Stimulated activated naive CD8-positive, alpha-beta T cell treated with anti-CD3 and anti-CD28 coated beads, Interleukin-15, amount 100 ng/mL, for 72 hours (primary cell): ENCODE measurements at regions not wholly inside any gene's neighbourhood (a gene's known extent, or its start where the extent isn't known, plus 50 kb on each side); places are given as distances from the start of the nearest gene placed in this dataset.
"Not testable (repeated sequence)": the region's sequence is repeated elsewhere in the genome, so short reads cannot be mapped to it uniquely, and the experiment has no call there.

Experiments used
- ATAC-seq: fragments of 150-1000 bp; cut with Tn5 transposase; 2 replicates; pipeline ENCODE4 v1.10.0; 2021; ENCODE audit warnings: mild to moderate bottlenecking, moderate library complexity
- DNase-seq, 2 donors: peaks; one replicate each; pipeline ENCODE4 v3.0.0; 2021 to 2022
- H3K27ac Mint-ChIP-seq, 2 donors: one replicate each; pipeline ENCODE4 v1.8.0; 2022; ENCODE audit warnings: mild to moderate bottlenecking in 2 of 2, mixed read lengths in 2 of 2, moderate library complexity in 2 of 2
- H3K27me3 Mint-ChIP-seq: one replicate; pipeline ENCODE4 v1.8.0; 2022; ENCODE audit warnings: mixed read lengths
- H3K4me1 Mint-ChIP-seq: one replicate; pipeline ENCODE4 v1.8.0; 2022; ENCODE audit warnings: mild to moderate bottlenecking, mixed read lengths
- H3K4me3 Mint-ChIP-seq, 2 donors: one replicate each; pipeline ENCODE4 v1.8.0; 2022; ENCODE audit warnings: mild to moderate bottlenecking in 2 of 2, mixed read lengths in 2 of 2, moderate library complexity in 1 of 2
- H3K9me3 Mint-ChIP-seq, 2 donors: one replicate each; pipeline ENCODE4 v1.8.0; 2022; ENCODE audit warnings: mixed read lengths in 2 of 2

DNA sequence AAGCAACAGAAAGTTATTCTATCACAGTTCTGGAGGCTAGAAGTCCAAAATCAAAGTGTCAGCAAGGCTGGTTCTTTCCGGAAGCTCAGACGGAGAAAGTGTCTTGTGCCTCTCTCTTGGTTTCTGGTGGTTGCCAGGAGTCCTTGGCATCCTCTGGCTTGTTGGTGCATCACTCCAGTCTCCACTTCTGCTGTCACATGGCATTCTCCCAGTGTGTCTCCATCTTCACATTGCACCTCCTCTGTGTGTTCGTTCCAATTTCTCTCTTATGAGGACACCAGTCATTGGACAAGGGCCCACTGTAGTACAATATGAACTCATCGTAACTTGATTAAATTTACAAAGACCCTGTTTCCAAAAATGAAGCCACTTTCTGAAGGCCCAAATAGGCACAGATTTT lies 175.4 kb upstream of the ATP5MC3 start:
- H3K4me3 Mint-ChIP-seq = no peak overlapping the region
- no peaks in the 10 kb centered on the region for H3K4me1 Mint-ChIP-seq
- H3K27ac Mint-ChIP-seq = no peak overlapping the region
- H3K9me3 Mint-ChIP-seq = no peaks in the 10 kb centered on the region
- no peak for ATAC-seq
- H3K27me3 Mint-ChIP-seq = peaks cover 26% of the 10 kb centered on the region
- DNase-seq = no peak

DNA sequence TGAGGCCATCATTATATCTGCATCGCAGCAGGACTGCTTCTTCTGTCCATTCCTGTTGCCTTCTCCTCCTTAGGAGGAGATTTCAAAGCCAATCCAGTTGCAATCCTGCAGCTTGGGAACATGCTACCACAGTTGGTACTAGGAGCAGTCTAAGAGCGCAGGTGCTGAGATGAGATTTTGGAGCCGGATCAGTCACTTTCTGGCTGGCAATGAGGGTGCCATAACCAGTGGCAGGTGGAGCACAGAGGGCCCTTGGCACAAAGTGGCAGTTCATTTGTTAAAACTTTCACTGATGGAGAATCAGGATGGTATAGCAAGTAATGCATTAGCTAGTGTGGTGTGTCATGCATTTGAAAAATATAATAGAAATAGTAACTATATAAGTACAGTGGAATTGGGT lies 173.7 kb upstream of the ATP5MC3 start:
- Mint-ChIP-seq H3K9me3 (no peaks in the 10 kb centered on the region), H3K4me3 (no peak overlapping the region), H3K27ac (no peak overlapping the region), H3K27me3 (peaks cover 16% of the 10 kb centered on the region), H3K4me1 (no peaks in the 10 kb centered on the region)
- ATAC-seq (no peak), DNase-seq (no peak)

DNA sequence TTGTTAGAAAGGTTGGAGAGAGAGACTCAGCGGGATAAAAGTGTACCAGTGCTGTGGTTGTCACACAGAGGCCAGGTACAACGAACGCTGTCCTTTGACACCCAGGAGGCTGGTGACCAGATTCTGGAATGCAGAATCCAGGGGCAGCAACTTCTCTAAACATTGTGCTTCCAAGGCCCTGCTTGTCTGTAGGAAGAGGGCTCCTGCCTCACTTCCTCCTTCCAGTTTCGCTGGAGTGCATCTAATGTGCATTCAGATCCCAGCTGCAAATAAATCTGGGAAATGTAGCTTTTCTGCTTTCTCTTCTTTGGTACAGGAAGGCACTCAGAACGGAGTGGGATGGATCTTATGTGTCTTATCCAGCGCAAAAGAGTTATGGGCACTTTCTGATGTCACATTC lies 171.8 kb upstream of the ATP5MC3 start:
- Mint-ChIP-seq H3K27ac (no peak overlapping the region), H3K27me3 (peaks cover 23% of the 10 kb centered on the region), H3K4me1 (no peaks in the 10 kb centered on the region), H3K9me3 (no peaks in the 10 kb centered on the region), H3K4me3 (no peak overlapping the region)
- ATAC-seq (no peak), DNase-seq (no peak)

DNA sequence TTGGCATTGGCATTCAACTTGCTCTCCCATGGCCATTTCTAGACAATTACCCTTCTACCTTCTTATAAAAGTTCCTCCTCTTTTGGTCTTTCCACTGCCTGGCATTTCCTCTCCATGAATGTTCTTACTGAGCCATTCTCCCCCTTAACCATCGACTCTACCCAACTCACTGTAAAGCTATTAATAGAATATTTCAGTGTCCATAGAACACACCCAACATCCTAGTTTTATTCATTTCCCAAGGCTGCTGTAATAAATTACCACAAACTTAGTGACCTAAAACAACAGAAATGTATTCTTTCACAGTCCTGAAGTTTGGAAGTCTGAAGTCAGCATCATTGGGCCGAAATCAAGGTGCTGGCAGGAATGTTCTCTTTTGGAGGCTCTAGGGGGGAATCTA lies 170.0 kb upstream of the ATP5MC3 start:
- peaks cover 22% of the 10 kb centered on the region for H3K27me3 Mint-ChIP-seq
- H3K4me1 Mint-ChIP-seq = no peaks in the 10 kb centered on the region
- ATAC-seq (no peak), DNase-seq (no peak)
- H3K4me3 Mint-ChIP-seq = no peak overlapping the region
- H3K9me3 Mint-ChIP-seq = peaks cover 0 to 4% of the 10 kb centered on the region in 2 donors
- no peak overlapping the region for H3K27ac Mint-ChIP-seq

DNA sequence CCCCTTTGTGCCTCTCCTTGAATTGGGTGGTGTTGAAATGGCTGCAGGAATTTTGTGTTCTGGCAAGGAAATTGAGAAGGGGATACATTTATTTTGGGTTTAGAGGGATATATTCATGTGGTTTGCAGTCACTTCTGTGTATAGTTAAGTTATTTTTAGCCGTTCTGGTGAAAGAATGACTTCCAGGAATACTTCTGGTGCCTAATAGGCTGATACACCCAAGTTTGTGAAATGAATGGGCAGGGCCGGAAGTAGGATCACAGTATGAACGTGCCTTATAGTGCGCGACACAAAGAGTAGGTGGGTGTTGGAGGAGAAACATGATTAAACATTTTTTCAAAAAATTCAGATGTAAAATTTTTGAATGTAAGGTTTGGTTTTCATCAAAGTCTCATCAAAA lies 168.6 kb upstream of the ATP5MC3 start:
- peaks cover 0 to 6% of the 10 kb centered on the region in 2 donors for H3K9me3 Mint-ChIP-seq
- H3K27me3 Mint-ChIP-seq = peaks cover 25% of the 10 kb centered on the region
- ATAC-seq (no peak), DNase-seq (no peak)
- no peak overlapping the region for H3K27ac Mint-ChIP-seq
- H3K4me3 Mint-ChIP-seq = no peak overlapping the region
- H3K4me1 Mint-ChIP-seq = no peaks in the 10 kb centered on the region

DNA sequence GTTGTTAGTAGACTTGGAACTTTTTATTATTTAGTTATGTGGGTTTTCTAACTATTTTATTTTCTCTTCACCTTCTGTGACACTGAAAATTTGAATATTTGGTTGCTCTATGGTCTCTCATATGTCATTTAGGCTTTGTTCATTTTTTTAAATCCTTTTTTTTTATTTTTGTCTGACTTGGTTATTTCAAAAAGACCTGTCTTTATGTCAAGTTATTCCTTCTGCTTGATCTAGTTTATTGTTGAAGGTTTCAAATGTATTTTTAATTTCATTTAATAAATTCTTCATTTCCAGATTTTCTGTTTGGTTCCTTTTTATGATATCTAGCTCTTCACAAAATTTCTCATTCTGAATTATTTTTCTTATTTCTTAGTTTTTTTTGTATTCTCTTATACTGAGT lies 160.6 kb upstream of the ATP5MC3 start:
- Mint-ChIP-seq H3K27me3 (peaks cover 7% of the 10 kb centered on the region), H3K4me3 (no peak overlapping the region), H3K4me1 (no peaks in the 10 kb centered on the region), H3K27ac (no peak overlapping the region), H3K9me3 (peaks cover 22 to 36% of the 10 kb centered on the region in 2 donors)
- ATAC-seq (no peak), DNase-seq (no peak)

DNA sequence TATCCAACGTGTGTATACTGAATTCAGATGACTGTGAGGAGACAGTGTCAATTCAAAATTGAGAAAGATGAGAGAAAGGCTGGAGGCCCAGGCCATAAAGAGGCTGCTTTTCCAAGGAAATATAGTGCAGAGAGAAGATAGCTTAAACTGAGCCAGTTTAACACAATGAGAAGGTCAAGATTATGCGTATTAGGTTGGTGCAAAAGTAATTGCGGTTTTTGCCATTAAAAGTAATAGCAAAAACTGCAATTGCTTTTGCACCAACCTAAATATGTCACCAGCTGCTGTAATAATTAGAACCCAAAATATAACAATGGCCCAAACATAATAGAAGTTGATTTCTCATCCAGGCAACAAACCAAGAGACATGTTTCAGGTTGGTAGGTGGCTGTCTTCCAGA lies 148.7 kb upstream of the ATP5MC3 start:
- Mint-ChIP-seq H3K27me3 (no peaks in the 10 kb centered on the region), H3K9me3 (peaks cover 11 to 19% of the 10 kb centered on the region in 2 donors), H3K4me3 (no peak overlapping the region), H3K27ac (no peak overlapping the region), H3K4me1 (peaks cover 5% of the 10 kb centered on the region)
- DNase-seq (no peak), ATAC-seq (no peak)

DNA sequence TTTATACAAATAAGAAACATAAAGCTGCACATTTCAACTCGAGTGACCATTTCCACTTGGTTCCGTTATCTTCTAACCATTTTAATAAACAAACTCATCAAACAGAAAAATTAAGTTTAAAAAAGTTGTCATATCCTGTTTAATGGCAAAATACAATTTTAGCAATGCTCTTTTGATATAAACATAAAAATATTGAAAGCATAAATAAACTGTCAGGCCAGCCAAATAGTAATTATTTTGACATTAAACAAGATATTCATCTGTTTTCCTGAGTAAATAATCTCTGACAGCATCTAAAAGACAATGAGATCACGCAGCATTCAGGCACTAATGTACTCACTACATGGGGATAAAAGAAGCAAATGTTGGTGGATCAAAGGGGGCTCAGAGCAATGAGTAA lies 145.3 kb upstream of the ATP5MC3 start:
- Mint-ChIP-seq H3K27me3 (peaks cover under 1% of the 10 kb centered on the region), H3K4me1 (peaks cover 5% of the 10 kb centered on the region), H3K9me3 (peaks cover 12 to 20% of the 10 kb centered on the region in 2 donors), H3K4me3 (no peak overlapping the region), H3K27ac (no peak overlapping the region)
- no peak for DNase-seq
- ATAC-seq = no peak

DNA sequence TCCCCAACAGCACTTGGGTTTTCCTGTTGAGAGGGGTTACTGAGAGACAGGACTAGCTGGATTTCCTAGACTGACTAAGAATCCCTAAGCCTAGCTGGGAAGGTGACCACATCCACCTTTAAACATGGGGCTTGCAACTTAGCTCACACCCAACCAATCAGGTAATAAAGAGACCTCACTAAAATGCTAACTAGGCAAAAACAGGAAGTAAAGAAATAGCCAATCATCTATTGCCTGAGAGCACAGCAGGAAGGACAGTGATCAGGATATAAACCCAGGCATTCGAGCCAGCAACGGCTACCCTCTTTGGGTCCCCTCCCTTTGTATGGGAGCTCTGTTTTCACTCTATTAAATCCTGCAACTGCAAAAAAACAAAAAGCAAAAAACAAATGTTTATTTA lies 144.7 kb upstream of the ATP5MC3 start:
- H3K4me1 Mint-ChIP-seq, H3K27me3 Mint-ChIP-seq, H3K4me3 Mint-ChIP-seq, ATAC-seq, DNase-seq, H3K27ac Mint-ChIP-seq: not testable (repeated sequence)
- peaks cover 12 to 20% of the 10 kb centered on the region in 2 donors for H3K9me3 Mint-ChIP-seq

DNA sequence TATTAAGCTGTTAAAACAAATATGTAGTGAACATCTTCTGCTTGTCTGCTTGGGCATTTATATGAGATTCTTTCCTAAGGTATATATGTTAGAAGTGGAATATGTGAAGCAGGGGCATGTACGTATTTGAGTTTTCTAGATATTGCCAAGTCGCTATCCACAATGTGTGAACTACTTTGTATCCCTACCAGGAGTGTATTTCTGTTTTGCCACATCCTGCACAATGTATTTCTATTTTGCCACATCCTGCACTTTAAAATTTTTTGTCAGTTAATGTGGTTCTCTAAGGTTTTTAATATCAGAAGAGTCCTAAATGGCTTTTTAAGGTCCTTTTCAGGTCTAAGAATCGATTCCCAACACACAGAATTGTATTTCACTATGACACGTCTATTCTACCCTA lies 141.7 kb upstream of the ATP5MC3 start:
- no peak for DNase-seq
- peaks cover 12 to 20% of the 10 kb centered on the region in 2 donors for H3K9me3 Mint-ChIP-seq
- peaks cover 9% of the 10 kb centered on the region for H3K27me3 Mint-ChIP-seq
- ATAC-seq = no peak
- H3K27ac Mint-ChIP-seq = no peak overlapping the region
- no peak overlapping the region for H3K4me3 Mint-ChIP-seq
- H3K4me1 Mint-ChIP-seq = no peaks in the 10 kb centered on the region

DNA sequence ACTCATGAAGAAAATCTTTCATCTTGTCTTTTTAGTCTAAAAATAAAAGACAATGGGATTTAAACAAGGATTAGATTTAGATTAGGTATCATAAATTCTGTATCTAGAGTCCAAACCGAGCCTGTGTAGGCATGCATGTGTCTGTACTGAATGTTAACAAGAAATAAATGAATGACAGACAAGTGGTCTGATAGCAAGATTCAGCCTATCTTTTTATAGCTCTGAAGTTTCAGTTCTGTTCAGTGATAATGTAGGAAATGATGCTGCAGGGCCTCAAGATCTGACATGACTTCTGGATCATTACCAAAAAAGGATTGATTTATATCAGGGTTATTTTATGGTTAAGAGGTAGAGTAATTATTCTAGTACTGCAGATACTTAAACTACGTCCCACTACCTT lies 137.0 kb upstream of the ATP5MC3 start:
- H3K4me3 Mint-ChIP-seq = no peak overlapping the region
- H3K4me1 Mint-ChIP-seq = no peaks in the 10 kb centered on the region
- H3K27ac Mint-ChIP-seq = no peak overlapping the region
- DNase-seq (no peak), ATAC-seq (no peak)
- H3K27me3 Mint-ChIP-seq = peaks cover 18% of the 10 kb centered on the region
- H3K9me3 Mint-ChIP-seq = no peaks in the 10 kb centered on the region

DNA sequence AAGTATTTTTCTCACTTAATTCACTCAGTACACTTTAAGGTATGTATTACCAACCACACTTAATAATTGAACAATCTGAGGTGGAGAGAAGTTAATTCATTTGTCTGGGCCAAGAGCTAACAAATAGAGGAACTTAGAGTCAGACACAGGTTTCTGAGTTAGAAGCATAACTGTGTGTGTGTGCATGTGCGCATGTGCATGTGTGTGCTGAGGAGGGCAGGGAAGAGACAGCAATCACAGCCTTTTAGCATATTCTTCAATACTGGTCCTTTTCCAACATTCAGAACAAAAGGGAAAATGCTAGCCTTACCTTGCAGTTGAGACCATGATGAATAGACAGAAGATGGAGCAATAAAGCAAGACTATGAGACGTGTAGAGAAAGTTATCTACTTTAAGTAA lies 136.2 kb upstream of the ATP5MC3 start:
- DNase-seq (no peak), ATAC-seq (no peak)
- peaks cover 26% of the 10 kb centered on the region for H3K27me3 Mint-ChIP-seq
- H3K27ac Mint-ChIP-seq = no peak overlapping the region
- H3K4me1 Mint-ChIP-seq = no peaks in the 10 kb centered on the region
- H3K4me3 Mint-ChIP-seq = no peak overlapping the region
- no peaks in the 10 kb centered on the region for H3K9me3 Mint-ChIP-seq

DNA sequence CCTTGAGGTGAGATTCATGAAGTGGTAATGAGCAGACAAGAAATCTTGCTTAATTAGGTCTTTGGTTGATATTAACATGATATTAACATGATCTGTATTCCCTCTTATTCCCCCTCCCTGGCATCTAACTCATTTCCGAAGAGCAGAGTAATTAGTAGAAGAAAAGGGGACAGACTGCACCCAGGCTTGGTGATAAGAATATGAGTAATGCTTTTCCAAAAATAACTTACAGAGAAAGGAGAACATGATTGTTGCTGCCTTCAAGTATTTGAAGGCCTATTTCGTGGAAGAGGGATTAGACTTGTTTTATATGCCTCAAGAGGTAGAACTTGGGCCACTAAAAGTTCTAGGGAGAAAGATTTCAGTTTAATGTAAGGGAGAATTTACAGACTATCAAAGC lies 130.6 kb upstream of the ATP5MC3 start:
- no peak overlapping the region for H3K4me3 Mint-ChIP-seq
- peaks cover 4% of the 10 kb centered on the region for H3K4me1 Mint-ChIP-seq
- DNase-seq (no peak), ATAC-seq (no peak)
- no peaks in the 10 kb centered on the region for H3K9me3 Mint-ChIP-seq
- H3K27me3 Mint-ChIP-seq = peaks cover 47% of the 10 kb centered on the region
- H3K27ac Mint-ChIP-seq = no peak overlapping the region

DNA sequence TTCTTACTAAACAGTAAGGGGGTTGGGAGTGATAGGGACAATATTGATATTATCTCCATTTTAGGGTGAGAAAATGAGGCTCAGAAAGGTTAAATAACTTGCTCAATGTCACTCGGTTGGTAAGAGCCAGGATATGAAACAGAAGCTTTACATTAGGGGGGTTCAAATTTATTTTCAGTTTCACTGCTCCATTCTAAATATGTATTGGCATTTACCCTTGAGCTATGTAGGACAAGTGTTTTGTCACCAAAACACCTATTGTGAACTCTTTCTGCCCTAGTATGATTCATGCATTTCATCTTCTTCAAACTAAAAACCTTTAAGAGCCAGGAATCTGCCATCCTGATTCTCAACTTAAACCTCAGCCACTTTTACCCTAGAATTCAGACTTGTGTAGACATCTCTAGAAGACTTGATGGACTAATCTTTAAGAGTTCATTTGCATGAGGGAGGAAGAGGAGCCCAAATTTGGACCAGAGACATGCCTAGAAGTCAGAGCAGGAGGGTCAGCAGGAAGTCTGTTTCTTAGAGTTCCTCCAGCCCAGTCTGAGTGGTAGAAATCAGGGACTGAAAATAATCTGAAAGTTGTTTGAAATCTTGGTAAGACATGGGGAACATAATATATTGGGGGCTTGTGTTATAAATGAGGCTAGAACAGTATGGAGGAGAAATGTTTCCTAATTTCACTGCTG lies 129.4 kb upstream of the ATP5MC3 start:
- peaks cover 4% of the 10 kb centered on the region for H3K4me1 Mint-ChIP-seq
- peaks cover 47% of the 10 kb centered on the region for H3K27me3 Mint-ChIP-seq
- H3K4me3 Mint-ChIP-seq = no peak overlapping the region
- DNase-seq (no peak), ATAC-seq (no peak)
- H3K27ac Mint-ChIP-seq = no peak overlapping the region
- no peaks in the 10 kb centered on the region for H3K9me3 Mint-ChIP-seq

DNA sequence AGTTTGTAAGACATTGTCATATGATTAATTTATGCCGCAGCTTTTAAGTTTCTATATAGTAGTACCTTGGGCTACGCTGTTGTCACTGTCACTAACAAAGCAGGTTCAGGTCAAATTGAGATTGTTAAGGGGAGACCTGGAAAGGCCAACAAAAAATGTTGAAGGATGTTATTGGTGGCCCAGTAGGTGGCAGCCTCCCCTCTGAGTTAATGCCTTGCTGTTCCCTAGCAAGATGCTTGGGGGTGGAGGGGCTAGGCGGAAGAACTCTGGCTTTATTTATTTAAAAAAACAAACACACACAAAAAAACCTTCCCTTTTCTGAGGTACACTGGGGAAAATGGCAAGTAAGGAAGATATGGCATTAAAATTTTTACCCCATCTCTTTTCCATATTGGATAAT lies 128.3 kb upstream of the ATP5MC3 start:
- H3K4me3 Mint-ChIP-seq = no peak overlapping the region
- H3K27ac Mint-ChIP-seq = no peak overlapping the region
- H3K9me3 Mint-ChIP-seq = no peaks in the 10 kb centered on the region
- peaks cover 47% of the 10 kb centered on the region for H3K27me3 Mint-ChIP-seq
- ATAC-seq (no peak), DNase-seq (no peak)
- peaks cover 4% of the 10 kb centered on the region for H3K4me1 Mint-ChIP-seq

DNA sequence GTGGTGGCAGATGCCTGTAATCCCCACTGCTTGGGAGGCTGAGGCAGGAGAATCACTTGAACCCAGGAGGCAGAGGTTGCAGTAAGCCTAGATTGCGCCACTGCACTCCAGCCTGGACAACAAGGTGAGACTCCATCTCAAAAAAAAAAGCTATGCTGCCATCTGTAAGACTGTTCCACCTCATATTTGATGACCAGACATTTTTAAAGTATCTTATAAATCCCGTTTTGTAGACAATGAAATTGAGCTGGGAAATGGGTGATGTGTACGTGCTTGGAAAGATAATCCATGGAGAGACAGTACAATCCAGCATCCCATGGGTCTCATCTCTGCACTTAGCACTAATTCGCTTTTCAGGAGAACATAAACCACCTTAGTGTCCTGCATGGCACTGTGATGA lies 126.5 kb upstream of the ATP5MC3 start:
- no peaks in the 10 kb centered on the region for H3K9me3 Mint-ChIP-seq
- H3K27me3 Mint-ChIP-seq = peaks cover 31% of the 10 kb centered on the region
- H3K4me3 Mint-ChIP-seq = no peak overlapping the region
- no peak overlapping the region for H3K27ac Mint-ChIP-seq
- ATAC-seq = no peak
- H3K4me1 Mint-ChIP-seq = peaks cover 4% of the 10 kb centered on the region
- no peak for DNase-seq

DNA sequence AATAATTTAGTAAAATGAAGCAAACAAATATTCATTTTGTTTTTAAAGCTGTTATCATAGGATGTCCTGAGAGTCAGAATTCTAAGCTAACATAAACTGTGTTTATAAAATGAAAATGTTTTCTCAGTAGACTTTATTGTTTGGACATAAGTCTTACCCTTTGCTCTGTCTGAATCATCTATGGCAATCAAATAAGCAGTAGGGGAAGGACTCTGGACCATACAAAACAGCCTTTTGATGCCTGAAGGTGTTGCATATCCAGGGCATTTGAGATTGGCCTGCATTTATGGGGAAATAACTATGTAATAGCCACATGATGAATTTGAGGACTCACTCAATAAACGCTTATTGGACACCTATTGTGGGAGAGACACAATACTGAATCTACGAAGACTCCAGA lies 123.0 kb upstream of the ATP5MC3 start:
- Mint-ChIP-seq H3K4me1 (no peaks in the 10 kb centered on the region), H3K27me3 (peaks cover 19% of the 10 kb centered on the region), H3K9me3 (no peaks in the 10 kb centered on the region), H3K4me3 (no peak overlapping the region), H3K27ac (no peak overlapping the region)
- ATAC-seq = no peak
- no peak for DNase-seq
